ENCODE measurements at regions not wholly inside any gene's neighbourhood (a gene's known extent, or its start where the extent isn't known, plus 50 kb on each side); places are given as distances from the start of the nearest gene placed in this dataset.

- DNase-seq (ENCODE audit: low read depth) = no peak
- H3K4me3 ChIP-seq (ENCODE audit: low read depth, low read length) = no peak overlapping the region
- no peak for TF ChIP-seq CTCF (conservative IDR thresholded peaks at IDR 0.05; ENCODE audit: low read depth, low read length)
These were observed 440.6 kb downstream of the FBXO15 start for GRCh38 chr18:73707035-73707434.

- DNase-seq (ENCODE audit: low read depth) = no peak
- no peak overlapping the region for H3K4me3 ChIP-seq (ENCODE audit: low read depth, low read length)
- no peak for TF ChIP-seq CTCF (conservative IDR thresholded peaks at IDR 0.05; ENCODE audit: low read depth, low read length)
These were observed 450.3 kb downstream of the FBXO15 start for GRCh38 chr18:73697353-73697752.

DNA sequence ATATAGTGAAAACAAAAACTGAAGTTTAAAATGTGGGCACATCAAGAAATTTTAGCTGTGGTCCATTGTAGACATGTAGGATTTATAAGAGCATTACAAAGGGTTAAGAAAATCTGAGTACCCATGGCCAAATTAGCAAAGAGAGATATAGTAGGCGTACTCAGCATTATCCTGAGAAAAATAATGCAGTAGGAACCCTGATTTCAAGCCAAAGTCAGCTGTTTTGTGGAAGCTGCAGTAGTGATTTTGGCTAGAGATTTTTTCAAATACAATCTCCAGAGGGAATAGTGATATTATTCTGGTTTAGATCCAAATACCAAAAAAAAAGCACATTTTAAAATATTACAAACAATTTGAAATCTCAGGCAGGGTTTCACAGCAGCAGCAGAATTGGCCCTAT is 450.9 kb downstream of the FBXO15 start:
- no peak for TF ChIP-seq CTCF (conservative IDR thresholded peaks at IDR 0.05; ENCODE audit: low read depth, low read length)
- H3K4me3 ChIP-seq (ENCODE audit: low read depth, low read length) = no peak overlapping the region
- DNase-seq (ENCODE audit: low read depth) = no peak

DNA sequence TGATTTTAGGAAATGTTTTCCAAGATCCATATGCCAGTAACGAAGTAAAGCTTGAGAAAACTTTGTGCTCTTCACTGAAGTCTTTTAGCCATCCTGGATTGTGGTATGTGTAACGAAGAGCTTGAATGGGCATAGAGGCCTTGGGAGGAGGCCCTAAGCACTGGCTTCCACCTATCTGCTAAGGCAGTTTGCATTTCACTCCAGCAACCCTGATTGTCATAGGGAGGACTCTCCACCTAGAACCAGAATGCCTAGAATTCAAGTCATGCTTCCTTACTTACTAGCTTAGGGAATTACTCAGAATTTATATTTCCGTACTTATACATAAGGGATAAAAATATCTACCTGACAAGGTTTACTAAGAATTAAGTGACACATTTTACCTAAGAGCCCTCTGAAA is 451.5 kb downstream of the FBXO15 start:
- H3K4me3 ChIP-seq (ENCODE audit: low read depth, low read length) = no peak overlapping the region
- no peak for DNase-seq (ENCODE audit: low read depth)

GRCh38 chr18:73693091-73693490 is 454.5 kb downstream of the FBXO15 start:
- H3K4me3 ChIP-seq (ENCODE audit: low read depth, low read length) = no peak overlapping the region
- DNase-seq (ENCODE audit: low read depth) = no peak
- no peak for TF ChIP-seq CTCF (conservative IDR thresholded peaks at IDR 0.05; ENCODE audit: low read depth, low read length)

More for the DNA sequence above, 451.5 kb downstream of the FBXO15 start:
- TF ChIP-seq CTCF (conservative IDR thresholded peaks at IDR 0.05; ENCODE audit: low read depth, low read length) = no peak

DNA sequence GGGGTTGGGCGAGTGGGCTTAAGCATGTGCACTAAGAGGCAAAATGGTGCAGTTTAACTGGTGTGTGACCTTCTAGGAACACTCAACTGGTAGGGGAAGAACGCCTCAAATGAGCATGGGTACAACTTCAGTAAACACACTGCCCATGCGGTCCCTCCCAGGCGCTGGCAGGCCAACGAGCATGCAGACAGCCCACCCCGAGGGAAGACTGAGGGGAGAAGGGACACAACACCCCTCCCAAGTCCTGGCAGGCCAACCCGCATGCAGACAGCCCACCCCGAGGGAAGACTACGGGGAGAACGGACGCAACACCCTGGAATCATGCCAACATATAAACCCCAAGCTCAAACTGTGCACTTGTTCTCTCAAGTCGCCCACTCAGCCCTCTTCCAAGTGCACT is 456.0 kb downstream of the FBXO15 start:
- no peak overlapping the region for H3K4me3 ChIP-seq (ENCODE audit: low read depth, low read length)
- DNase-seq (ENCODE audit: low read depth) = no peak
- no peak for TF ChIP-seq CTCF (conservative IDR thresholded peaks at IDR 0.05; ENCODE audit: low read depth, low read length)

DNA sequence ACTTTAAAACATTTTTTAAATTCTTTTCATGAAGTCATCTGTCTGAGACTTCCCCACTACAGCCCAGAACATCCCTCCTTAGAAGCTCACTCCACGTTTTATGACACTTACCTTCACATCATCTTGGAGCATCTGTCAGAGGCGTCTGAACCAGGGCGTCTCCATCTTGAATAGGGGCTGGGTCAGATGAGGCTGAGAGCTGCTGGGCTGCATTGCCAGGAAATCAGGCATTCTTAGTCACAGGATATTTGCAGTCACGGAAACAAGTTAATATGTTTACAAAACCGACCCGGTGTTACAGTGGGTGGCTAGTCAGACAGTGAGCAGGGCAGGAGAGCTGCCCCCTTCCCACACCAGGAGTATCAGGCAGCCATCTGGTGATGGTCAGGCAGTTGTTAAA is 456.5 kb downstream of the FBXO15 start:
- TF ChIP-seq CTCF (conservative IDR thresholded peaks at IDR 0.05; ENCODE audit: low read depth, low read length) = no peak
- no peak overlapping the region for H3K4me3 ChIP-seq (ENCODE audit: low read depth, low read length)
- DNase-seq (ENCODE audit: low read depth) = no peak

Data from epithelial cell of proximal tubule (primary cell).